ENCODE measurements at regions not wholly inside any gene's neighbourhood (a gene's known extent, or its start where the extent isn't known, plus 50 kb on each side); places are given as distances from the start of the nearest gene placed in this dataset.

GRCh38 chr13:27847669-27848068, 55.4 kb downstream of the GSX1 start:
- peaks cover 21% of the 10 kb centered on the region for H3K27me3 Mint-ChIP-seq
- no peaks in the 10 kb centered on the region for H3K9me3 Mint-ChIP-seq
- H3K27ac Mint-ChIP-seq = no peak overlapping the region
- DNase-seq = no peak
- no peak overlapping the region for H3K4me3 Mint-ChIP-seq
- ChIA-PET POLR2A (no interaction called here), CTCF (interaction anchor here (0.9 kb wide), 1 partner anchor 17 kb away, joined by 3 read pairs; no protein-coding TSS in a partner anchor)
- no peaks in the 10 kb centered on the region for H3K36me3 Mint-ChIP-seq (ENCODE audit: low read depth)
- no peaks in the 10 kb centered on the region for H3K4me1 Mint-ChIP-seq

- CTCF ChIA-PET = no interaction called here
- H3K9me3 Mint-ChIP-seq = no peaks in the 10 kb centered on the region
- H3K36me3 Mint-ChIP-seq (ENCODE audit: low read depth) = no peaks in the 10 kb centered on the region
- DNase-seq = no peak
- no peak overlapping the region for H3K27ac Mint-ChIP-seq
- peaks cover 10% of the 10 kb centered on the region for H3K27me3 Mint-ChIP-seq
- no peak overlapping the region for H3K4me3 Mint-ChIP-seq
- no peaks in the 10 kb centered on the region for H3K4me1 Mint-ChIP-seq
- POLR2A ChIA-PET = no interaction called here
These were observed 59.0 kb downstream of the GSX1 start for GRCh38 chr13:27851096-27851850.

DNA sequence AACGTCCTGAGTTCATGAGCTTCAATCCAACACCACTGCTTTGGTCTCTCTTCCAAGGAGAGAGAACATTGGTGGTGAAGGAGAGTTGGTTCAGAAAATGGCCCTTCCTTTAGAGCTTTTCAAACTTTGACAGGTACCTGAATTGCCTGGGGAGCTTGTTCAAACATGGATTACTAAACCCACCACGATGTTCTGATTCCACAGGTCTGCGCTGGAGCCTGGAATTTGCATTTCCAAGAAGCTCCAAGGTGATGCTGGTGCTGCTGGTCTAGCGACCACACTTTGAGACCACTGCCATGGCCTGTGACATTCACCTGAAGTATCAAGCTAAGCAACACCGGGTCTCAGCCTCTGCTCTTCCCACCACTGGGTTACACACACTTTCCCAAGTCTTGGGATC, 60.2 kb downstream of the GSX1 start:
- no peak for DNase-seq
- H3K27me3 Mint-ChIP-seq = peaks cover 7% of the 10 kb centered on the region
- ChIA-PET CTCF (no interaction called here), POLR2A (no interaction called here)
- H3K9me3 Mint-ChIP-seq = no peaks in the 10 kb centered on the region
- no peak overlapping the region for H3K4me3 Mint-ChIP-seq
- H3K27ac Mint-ChIP-seq = no peak overlapping the region
- H3K36me3 Mint-ChIP-seq (ENCODE audit: low read depth) = no peaks in the 10 kb centered on the region
- no peaks in the 10 kb centered on the region for H3K4me1 Mint-ChIP-seq

GRCh38 chr13:27853335-27853734, 61.1 kb downstream of the GSX1 start:
- peaks cover 7% of the 10 kb centered on the region for H3K27me3 Mint-ChIP-seq
- no peak overlapping the region for H3K27ac Mint-ChIP-seq
- ChIA-PET POLR2A (no interaction called here), CTCF (no interaction called here)
- H3K4me3 Mint-ChIP-seq = no peak overlapping the region
- H3K9me3 Mint-ChIP-seq = no peaks in the 10 kb centered on the region
- no peaks in the 10 kb centered on the region for H3K36me3 Mint-ChIP-seq (ENCODE audit: low read depth)
- DNase-seq = no peak
- no peaks in the 10 kb centered on the region for H3K4me1 Mint-ChIP-seq

- CTCF ChIA-PET = no interaction called here
These were observed 61.6 kb downstream of the GSX1 start for GRCh38 chr13:27853861-27854260.

GRCh38 chr13:27854606-27855005, 62.3 kb downstream of the GSX1 start:
- H3K27ac Mint-ChIP-seq = no peak overlapping the region
- ChIA-PET POLR2A (no interaction called here), CTCF (no interaction called here)

More at GRCh38 chr13:27853861-27854260, 61.6 kb downstream of the GSX1 start:
- POLR2A ChIA-PET = no interaction called here
- no peak overlapping the region for H3K4me3 Mint-ChIP-seq
- no peaks in the 10 kb centered on the region for H3K4me1 Mint-ChIP-seq
- H3K36me3 Mint-ChIP-seq (ENCODE audit: low read depth) = no peaks in the 10 kb centered on the region
- no peak for DNase-seq
- peaks cover 7% of the 10 kb centered on the region for H3K27me3 Mint-ChIP-seq
- H3K9me3 Mint-ChIP-seq = no peaks in the 10 kb centered on the region
- H3K27ac Mint-ChIP-seq = no peak overlapping the region

GRCh38 chr13:27855381-27855780, 63.1 kb downstream of the GSX1 start:
- ChIA-PET CTCF (no interaction called here), POLR2A (no interaction called here)
- no peaks in the 10 kb centered on the region for H3K27me3 Mint-ChIP-seq
- H3K9me3 Mint-ChIP-seq = no peaks in the 10 kb centered on the region
- no peaks in the 10 kb centered on the region for H3K4me1 Mint-ChIP-seq
- no peak overlapping the region for H3K4me3 Mint-ChIP-seq
- no peak overlapping the region for H3K27ac Mint-ChIP-seq
- no peak for DNase-seq
- no peaks in the 10 kb centered on the region for H3K36me3 Mint-ChIP-seq (ENCODE audit: low read depth)

More at GRCh38 chr13:27854606-27855005, 62.3 kb downstream of the GSX1 start:
- DNase-seq = no peak
- Mint-ChIP-seq H3K4me1 (no peaks in the 10 kb centered on the region), H3K36me3 (ENCODE audit: low read depth) (no peaks in the 10 kb centered on the region), H3K4me3 (no peak overlapping the region), H3K9me3 (no peaks in the 10 kb centered on the region), H3K27me3 (peaks cover 1% of the 10 kb centered on the region)

DNA sequence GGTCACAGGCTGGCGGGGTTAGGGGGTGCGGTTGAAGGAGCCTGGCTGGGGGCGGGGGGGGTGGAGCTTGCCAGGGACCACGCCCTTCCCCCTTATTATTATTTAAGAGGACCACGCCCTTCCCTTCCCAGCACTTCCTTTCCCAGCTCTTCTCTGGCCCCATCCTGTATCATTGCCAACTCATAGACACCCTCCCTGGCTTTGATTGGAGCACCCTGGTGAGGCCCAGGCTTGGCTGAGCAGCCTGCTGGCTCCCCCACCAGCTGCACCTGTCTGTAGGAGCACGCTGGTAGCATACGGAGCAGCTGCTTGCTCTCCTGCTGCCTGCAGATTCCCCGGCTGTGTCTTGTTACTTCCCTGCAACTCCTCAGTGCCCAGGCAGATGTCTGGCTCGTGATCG, 62.5 kb upstream of the PDX1 start:
- Mint-ChIP-seq H3K9me3 (no peaks in the 10 kb centered on the region), H3K4me3 (no peak overlapping the region), H3K4me1 (no peaks in the 10 kb centered on the region), H3K27ac (no peak overlapping the region), H3K36me3 (ENCODE audit: low read depth) (no peaks in the 10 kb centered on the region), H3K27me3 (peaks cover 5% of the 10 kb centered on the region)
- ChIA-PET POLR2A (no interaction called here), CTCF (no interaction called here)
- DNase-seq = no peak

DNA sequence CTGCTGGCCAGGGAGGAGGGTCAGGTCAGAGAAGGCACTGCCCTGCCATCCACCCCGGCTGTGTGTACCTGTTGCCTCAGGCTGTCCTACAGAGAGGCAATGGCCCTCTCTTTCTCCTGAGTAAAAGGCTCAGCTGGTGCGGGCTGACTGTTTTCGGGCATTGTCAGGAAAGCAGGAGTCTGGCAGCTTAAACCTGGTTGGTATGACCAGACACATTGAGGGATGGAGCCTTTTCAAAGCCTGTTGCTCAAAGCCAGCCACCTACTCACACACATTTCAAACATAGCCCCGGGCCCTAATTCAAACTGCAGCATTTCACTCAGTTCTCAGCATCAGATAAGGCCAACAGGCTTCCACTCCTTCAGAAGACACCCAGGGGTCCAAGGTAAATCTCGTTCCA, 61.8 kb upstream of the PDX1 start:
- Mint-ChIP-seq H3K27me3 (peaks cover 9% of the 10 kb centered on the region), H3K9me3 (no peaks in the 10 kb centered on the region), H3K4me1 (no peaks in the 10 kb centered on the region), H3K36me3 (ENCODE audit: low read depth) (no peaks in the 10 kb centered on the region), H3K27ac (no peak overlapping the region), H3K4me3 (no peak overlapping the region)
- POLR2A ChIA-PET = no interaction called here
- CTCF ChIA-PET = no interaction called here
- DNase-seq = no peak

DNA sequence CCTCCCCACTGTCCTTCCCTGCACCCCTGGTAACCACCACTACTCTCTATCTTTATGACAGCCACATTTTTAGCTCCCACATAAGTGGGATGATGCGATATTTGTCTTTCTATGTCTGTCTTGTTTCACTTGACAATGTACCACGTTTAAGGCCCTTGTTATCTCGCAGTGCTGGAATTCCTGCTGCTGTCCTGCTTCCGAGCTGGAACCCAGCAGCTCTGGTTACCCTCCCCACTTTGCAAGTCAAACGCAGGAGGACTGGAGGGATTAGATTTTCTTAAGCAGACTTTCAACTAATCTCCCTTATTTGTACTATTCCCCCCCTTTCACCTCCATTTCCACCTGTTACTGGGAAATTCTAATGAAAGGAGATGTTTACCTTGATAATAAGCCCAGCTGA, 59.1 kb upstream of the PDX1 start:
- Mint-ChIP-seq H3K27ac (no peak overlapping the region), H3K27me3 (peaks cover 21% of the 10 kb centered on the region), H3K4me3 (no peak overlapping the region), H3K9me3 (no peaks in the 10 kb centered on the region), H3K36me3 (ENCODE audit: low read depth) (no peaks in the 10 kb centered on the region), H3K4me1 (no peaks in the 10 kb centered on the region)
- ChIA-PET POLR2A (no interaction called here), CTCF (interaction anchor here (0.6 kb wide), 1 partner anchor 939 kb away, joined by 3 read pairs; no protein-coding TSS in a partner anchor)
- DNase-seq = no peak

GRCh38 chr13:27861165-27861564, 58.6 kb upstream of the PDX1 start:
- no peak for DNase-seq
- no peak overlapping the region for H3K4me3 Mint-ChIP-seq
- no peaks in the 10 kb centered on the region for H3K4me1 Mint-ChIP-seq
- H3K36me3 Mint-ChIP-seq (ENCODE audit: low read depth) = no peaks in the 10 kb centered on the region
- no peaks in the 10 kb centered on the region for H3K9me3 Mint-ChIP-seq
- no peak overlapping the region for H3K27ac Mint-ChIP-seq
- POLR2A ChIA-PET = no interaction called here
- CTCF ChIA-PET = no interaction called here
- peaks cover 25% of the 10 kb centered on the region for H3K27me3 Mint-ChIP-seq

- Mint-ChIP-seq H3K9me3 (no peaks in the 10 kb centered on the region), H3K27ac (no peak overlapping the region), H3K4me3 (no peak overlapping the region), H3K27me3 (peaks cover 27% of the 10 kb centered on the region), H3K36me3 (ENCODE audit: low read depth) (no peaks in the 10 kb centered on the region), H3K4me1 (no peaks in the 10 kb centered on the region)
- ChIA-PET POLR2A (no interaction called here), CTCF (interaction anchor here (1.2 kb wide), 1 partner anchor 38 kb away, joined by 3 read pairs; no protein-coding TSS in a partner anchor)
- DNase-seq = no peak
These were observed 51.0 kb upstream of the PDX1 start for GRCh38 chr13:27868641-27869435.

- DNase-seq = no peak
- CTCF ChIA-PET = interaction anchor here (1.2 kb wide), 1 partner anchor 39 kb away, joined by 3 read pairs; no protein-coding TSS in a partner anchor
- POLR2A ChIA-PET = no interaction called here
- Mint-ChIP-seq H3K27ac (no peak overlapping the region), H3K9me3 (no peaks in the 10 kb centered on the region), H3K27me3 (peaks cover 27% of the 10 kb centered on the region), H3K4me3 (no peak overlapping the region), H3K4me1 (no peaks in the 10 kb centered on the region), H3K36me3 (ENCODE audit: low read depth) (no peaks in the 10 kb centered on the region)
These were observed 50.2 kb upstream of the PDX1 start for GRCh38 chr13:27869436-27870095.

All from activated CD4-positive, alpha-beta T cell treated with anti-CD3 and anti-CD28 coated beads, Interleukin-2, amount 10 ng/mL, durations not matched to agents 7 days and 5 days (primary cell).